Esophagus (tissue), 2 donors: ENCODE measurements at regions not wholly inside any gene's neighbourhood (a gene's known extent, or its start where the extent isn't known, plus 50 kb on each side); places are given as distances from the start of the nearest gene placed in this dataset.

Source experiments
- H3K27ac ChIP-seq, 2 donors: one replicate each; pipeline ENCODE4 v1.5.1; 2013; ENCODE audit warnings: low read depth in 2 of 2, mild to moderate bottlenecking in 2 of 2, inconsistent platforms in 1 of 2, low read length in 1 of 2, moderate library complexity in 1 of 2
- H3K27me3 ChIP-seq, 2 donors: one replicate each; pipeline ENCODE4 v1.6.1; 2013; ENCODE audit warnings: low read length in 2 of 2, control low read depth in 1 of 2, mild to moderate bottlenecking in 1 of 2; ENCODE audit not compliant: insufficient read depth in 2 of 2, control insufficient read depth in 1 of 2
- H3K36me3 ChIP-seq, 2 donors: one replicate each; pipeline ENCODE4 v1.6.1; 2013; ENCODE audit warnings: low read length in 1 of 2; ENCODE audit not compliant: control insufficient read depth in 2 of 2, insufficient read depth in 2 of 2
- H3K4me1 ChIP-seq, 2 donors: one replicate each; pipeline ENCODE4 v1.6.1; 2013; ENCODE audit warnings: low read length in 1 of 2; ENCODE audit not compliant: control insufficient read depth in 2 of 2, insufficient read depth in 2 of 2
- H3K4me3 ChIP-seq, 2 donors: one replicate each; pipeline ENCODE4 v1.5.1; 2013; ENCODE audit warnings: low read length in 2 of 2, mild to moderate bottlenecking in 2 of 2, low read depth in 1 of 2, moderate library complexity in 1 of 2
- H3K9me3 ChIP-seq, 2 donors: one replicate each; pipeline ENCODE4 v1.6.1; 2013; ENCODE audit warnings: mild to moderate bottlenecking in 2 of 2, low read depth in 1 of 2, low read length in 1 of 2, moderate library complexity in 1 of 2; ENCODE audit not compliant: control insufficient read depth in 2 of 2, insufficient read depth in 1 of 2
- WGBS, 2 donors: extraction: QIAGEN DNeasy Blood & Tissue Kit; methylation state at CpG; one replicate each; pipeline ENCODE4 v1.1.7; 2013; 5-methylcytosine and 5-hydroxymethylcytosine counted together
- donor health status: healthy with polysubstance abuse.
- donor health status: Bipolar disorder and iron deficiency.

- peaks cover 7 to 8% of the 10 kb centered on the region in 2 donors for H3K9me3 ChIP-seq
- no peaks in the 10 kb centered on the region for H3K4me1 ChIP-seq
- no peak overlapping the region for H3K27ac ChIP-seq
- WGBS, 2 donors = 65% methylated on average over 23 of the region's 23 CpGs
- H3K4me3 ChIP-seq = no peak overlapping the region
- H3K27me3 ChIP-seq = no peaks in the 10 kb centered on the region
- H3K36me3 ChIP-seq = no peaks in the 10 kb centered on the region
Measured at GRCh38 chr22:49617866-49618676, 209.6 kb downstream of the BRD1 start.

GRCh38 chr22:49617264-49617663 is 210.4 kb downstream of the BRD1 start:
- Histone ChIP-seq H3K4me3 (no peak overlapping the region), H3K27me3 (no peaks in the 10 kb centered on the region), H3K9me3 (peaks cover 8 to 10% of the 10 kb centered on the region in 2 donors), H3K27ac (no peak overlapping the region), H3K4me1 (no peaks in the 10 kb centered on the region), H3K36me3 (no peaks in the 10 kb centered on the region)
- WGBS, 2 donors = 50 to 77% methylated on average over 6 of the region's 6 CpGs

- Histone ChIP-seq H3K4me1 (no peaks in the 10 kb centered on the region), H3K27me3 (no peaks in the 10 kb centered on the region), H3K36me3 (no peaks in the 10 kb centered on the region), H3K27ac (no peak overlapping the region), H3K4me3 (no peak overlapping the region), H3K9me3 (peaks cover 8 to 10% of the 10 kb centered on the region in 2 donors)
- WGBS, 2 donors = 86 to 89% methylated on average over 30 to 37 of the region's 37 CpGs
Measured at GRCh38 chr22:49616356-49617231, 211.1 kb downstream of the BRD1 start.

- Histone ChIP-seq H3K36me3 (no peaks in the 10 kb centered on the region), H3K4me1 (no peaks in the 10 kb centered on the region), H3K9me3 (peaks cover 8 to 11% of the 10 kb centered on the region in 2 donors), H3K4me3 (no peak overlapping the region), H3K27ac (no peak overlapping the region), H3K27me3 (no peaks in the 10 kb centered on the region)
- WGBS, 2 donors = 93 to 95% methylated on average over 74 to 77 of the region's 77 CpGs
Measured at GRCh38 chr22:49614966-49615965, 212.4 kb downstream of the BRD1 start.

GRCh38 chr22:49613511-49614270 is 214.0 kb downstream of the BRD1 start:
- H3K4me3 ChIP-seq = no peak overlapping the region
- no peak overlapping the region for H3K27ac ChIP-seq
- H3K36me3 ChIP-seq = no peaks in the 10 kb centered on the region
- peaks cover 8 to 13% of the 10 kb centered on the region in 2 donors for H3K9me3 ChIP-seq
- H3K27me3 ChIP-seq = no peaks in the 10 kb centered on the region
- WGBS, 2 donors = 82 to 86% methylated on average over 18 of the region's 18 CpGs
- no peaks in the 10 kb centered on the region for H3K4me1 ChIP-seq

GRCh38 chr22:49613108-49613507 is 214.6 kb downstream of the BRD1 start:
- H3K9me3 ChIP-seq = peaks cover 8 to 13% of the 10 kb centered on the region in 2 donors
- H3K27ac ChIP-seq = no peak overlapping the region
- H3K36me3 ChIP-seq = no peaks in the 10 kb centered on the region
- 91 to 98% methylated on average over 5 of the region's 5 CpGs for WGBS, 2 donors
- no peaks in the 10 kb centered on the region for H3K4me1 ChIP-seq
- H3K4me3 ChIP-seq = no peak overlapping the region
- H3K27me3 ChIP-seq = no peaks in the 10 kb centered on the region

- 87 to 89% methylated on average over 24 of the region's 24 CpGs for WGBS, 2 donors
- Histone ChIP-seq H3K27ac (no peak overlapping the region), H3K4me3 (no peak overlapping the region), H3K36me3 (no peaks in the 10 kb centered on the region), H3K4me1 (no peaks in the 10 kb centered on the region), H3K27me3 (no peaks in the 10 kb centered on the region), H3K9me3 (peaks cover 9% of the 10 kb centered on the region in 2 donors)
Measured at GRCh38 chr22:49609207-49609876, 218.3 kb downstream of the BRD1 start.

- H3K4me3 ChIP-seq = no peak overlapping the region
- 82 to 87% methylated on average over 14 of the region's 14 CpGs for WGBS, 2 donors
- H3K27me3 ChIP-seq = no peaks in the 10 kb centered on the region
- no peaks in the 10 kb centered on the region for H3K36me3 ChIP-seq
- no peaks in the 10 kb centered on the region for H3K4me1 ChIP-seq
- no peak overlapping the region for H3K27ac ChIP-seq
- H3K9me3 ChIP-seq = peaks cover 5 to 7% of the 10 kb centered on the region in 2 donors
Measured at GRCh38 chr22:49608660-49609059, 219.0 kb downstream of the BRD1 start.
